ENCODE measurements at regions not wholly inside any gene's neighbourhood (a gene's known extent, or its start where the extent isn't known, plus 50 kb on each side); places are given as distances from the start of the nearest gene placed in this dataset.

DNA sequence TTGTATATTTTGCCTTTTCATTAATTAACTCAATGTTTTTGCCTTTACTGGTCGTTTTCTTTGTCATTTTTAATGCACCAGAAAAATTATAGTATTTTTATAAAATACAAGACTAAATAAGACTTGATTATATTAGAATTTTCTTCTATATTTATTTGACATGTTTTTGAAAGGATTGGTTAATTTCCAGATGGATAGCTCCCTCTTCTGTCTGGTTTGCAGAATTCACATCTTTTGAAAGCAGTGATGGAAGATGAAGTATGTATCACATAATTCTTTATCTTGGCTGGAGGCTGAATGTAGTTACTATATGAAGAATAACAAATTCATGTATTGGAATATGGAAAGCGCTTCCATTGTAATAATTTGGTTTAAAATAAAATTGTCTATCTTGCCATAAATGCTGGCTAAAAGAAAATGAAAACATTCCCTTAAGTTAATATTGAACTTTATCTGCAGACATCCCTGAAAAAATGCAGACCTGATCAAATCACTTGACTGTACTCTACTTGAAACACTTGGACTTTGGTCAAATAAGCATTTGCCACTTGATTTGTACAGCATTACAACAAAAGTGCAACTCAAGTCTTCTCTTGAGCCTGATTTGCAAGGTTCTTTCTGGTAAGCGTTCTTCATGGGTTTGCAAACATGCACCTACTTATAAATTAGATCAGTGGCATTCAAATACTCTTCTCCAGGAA is 86.3 kb upstream of the EFEMP1 start:
- DNase-seq (ENCODE audit: low read depth), result peak; percentile 60
- H3K4me3 ChIP-seq (ENCODE audit: low read length), result no peak overlapping the region
- TF ChIP-seq, protein P1, sequence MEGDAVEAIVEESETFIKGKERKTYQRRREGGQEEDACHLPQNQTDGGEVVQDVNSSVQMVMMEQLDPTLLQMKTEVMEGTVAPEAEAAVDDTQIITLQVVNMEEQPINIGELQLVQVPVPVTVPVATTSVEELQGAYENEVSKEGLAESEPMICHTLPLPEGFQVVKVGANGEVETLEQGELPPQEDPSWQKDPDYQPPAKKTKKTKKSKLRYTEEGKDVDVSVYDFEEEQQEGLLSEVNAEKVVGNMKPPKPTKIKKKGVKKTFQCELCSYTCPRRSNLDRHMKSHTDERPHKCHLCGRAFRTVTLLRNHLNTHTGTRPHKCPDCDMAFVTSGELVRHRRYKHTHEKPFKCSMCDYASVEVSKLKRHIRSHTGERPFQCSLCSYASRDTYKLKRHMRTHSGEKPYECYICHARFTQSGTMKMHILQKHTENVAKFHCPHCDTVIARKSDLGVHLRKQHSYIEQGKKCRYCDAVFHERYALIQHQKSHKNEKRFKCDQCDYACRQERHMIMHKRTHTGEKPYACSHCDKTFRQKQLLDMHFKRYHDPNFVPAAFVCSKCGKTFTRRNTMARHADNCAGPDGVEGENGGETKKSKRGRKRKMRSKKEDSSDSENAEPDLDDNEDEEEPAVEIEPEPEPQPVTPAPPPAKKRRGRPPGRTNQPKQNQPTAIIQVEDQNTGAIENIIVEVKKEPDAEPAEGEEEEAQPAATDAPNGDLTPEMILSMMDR (conservative IDR thresholded peaks at IDR 0.05; ENCODE audit: low read length), result peak; percentile 88

DNA sequence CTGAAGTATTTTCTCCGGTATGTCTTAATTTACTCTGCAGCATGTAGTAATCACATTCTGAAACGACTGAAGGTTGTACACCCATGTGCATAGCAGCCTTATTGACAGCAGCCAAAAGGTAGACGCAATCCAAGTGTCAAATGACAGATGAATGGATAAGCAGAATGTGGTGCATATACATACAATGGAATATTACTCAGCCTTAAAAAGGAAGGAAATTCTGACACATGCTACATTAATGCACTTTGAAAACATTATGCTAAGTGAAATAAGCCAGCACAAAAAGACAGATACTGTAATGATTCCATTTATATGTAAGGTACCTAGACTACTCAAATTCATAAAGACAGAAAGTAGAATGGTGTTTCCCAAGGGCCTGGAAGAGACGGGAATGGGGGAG is 88.0 kb upstream of the EFEMP1 start:
- no peak overlapping the region for H3K4me3 ChIP-seq (ENCODE audit: low read length)
- DNase-seq (ENCODE audit: low read depth), result no peak
- TF ChIP-seq, protein P1 (conservative IDR thresholded peaks at IDR 0.05; ENCODE audit: low read length), result no peak

DNA sequence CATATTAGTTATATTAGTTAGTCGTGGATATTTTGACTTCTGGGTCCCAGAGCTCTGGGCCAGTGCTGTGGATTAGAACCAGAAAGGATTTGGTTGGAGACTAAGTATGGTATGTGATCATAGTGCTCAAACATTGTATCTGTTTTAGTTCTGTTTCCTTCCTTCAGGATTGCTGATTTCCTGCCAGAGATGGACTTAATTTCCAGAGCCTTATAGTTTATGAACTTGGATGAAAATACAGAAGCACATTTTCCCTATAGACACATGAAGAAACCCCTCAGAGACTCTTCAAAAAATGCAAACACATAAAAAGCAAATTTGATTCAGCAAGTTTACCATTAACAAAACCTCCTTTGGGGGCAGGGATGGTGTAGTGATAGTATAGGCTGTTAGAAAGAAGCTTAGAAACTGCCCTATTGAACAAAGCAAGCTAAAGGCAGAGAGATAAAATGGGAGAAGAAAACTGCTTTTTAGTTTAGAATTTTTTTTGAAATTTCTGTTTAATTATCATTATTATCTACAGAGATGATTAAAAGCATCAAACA is 88.7 kb upstream of the EFEMP1 start:
- TF ChIP-seq, protein P1 (conservative IDR thresholded peaks at IDR 0.05; ENCODE audit: low read length), result no peak
- DNase-seq (ENCODE audit: low read depth), result no peak
- no peak overlapping the region for H3K4me3 ChIP-seq (ENCODE audit: low read length)

DNA sequence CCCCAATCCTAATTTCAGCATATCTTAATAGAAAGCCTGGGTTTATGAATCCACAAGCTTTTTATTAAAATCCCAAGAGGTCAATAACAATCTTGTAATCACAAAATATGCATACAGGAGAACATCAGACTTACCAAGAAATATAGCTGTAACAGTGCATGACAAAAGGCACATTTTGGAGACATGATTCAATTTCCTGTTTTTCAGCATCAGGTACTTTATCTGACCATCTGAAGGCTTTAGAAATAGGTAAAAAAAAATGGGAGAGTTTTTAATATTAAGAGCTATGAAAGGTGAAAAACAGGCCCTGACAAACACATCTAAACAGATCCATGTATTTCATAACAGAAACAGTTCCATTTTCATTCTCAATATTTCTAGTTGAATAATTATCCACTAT is 89.9 kb upstream of the EFEMP1 start:
- no peak for DNase-seq (ENCODE audit: low read depth)
- no peak overlapping the region for H3K4me3 ChIP-seq (ENCODE audit: low read length)
- TF ChIP-seq, protein P1 (conservative IDR thresholded peaks at IDR 0.05; ENCODE audit: low read length), result no peak

DNA sequence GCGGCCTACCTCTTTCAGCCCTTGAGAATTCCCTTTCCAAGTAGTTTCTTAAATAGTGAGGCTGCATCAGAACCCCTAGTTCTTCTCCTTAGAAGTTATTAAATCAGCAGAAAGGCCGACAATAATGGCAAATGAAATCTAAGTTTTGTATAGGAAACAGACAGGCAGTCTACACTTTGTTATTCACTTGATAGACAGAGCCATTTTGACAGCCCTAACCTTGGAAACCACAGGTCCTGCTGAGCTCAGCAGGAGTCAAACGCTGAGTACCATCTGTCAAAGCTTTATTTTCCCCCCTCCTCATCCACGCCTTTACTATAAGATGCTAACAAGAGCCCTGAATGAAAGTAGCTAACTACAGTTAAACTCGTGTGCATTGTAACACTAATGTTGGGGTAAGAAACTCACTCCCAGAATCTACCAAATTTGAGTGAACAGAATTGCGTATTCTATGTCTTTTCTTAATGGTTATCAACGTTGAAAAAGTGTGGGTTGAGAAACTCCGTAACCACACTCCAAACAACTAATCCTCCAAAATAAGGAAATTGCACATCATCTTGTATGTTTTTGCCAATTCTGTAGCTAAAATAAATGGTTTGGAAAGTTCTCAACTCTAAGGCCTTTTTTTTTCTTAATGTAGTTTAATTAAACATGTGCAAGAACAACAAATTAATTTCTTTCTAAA is 90.6 kb upstream of the EFEMP1 start:
- no peak for DNase-seq (ENCODE audit: low read depth)
- TF ChIP-seq, protein P1 (conservative IDR thresholded peaks at IDR 0.05; ENCODE audit: low read length), result no peak
- no peak overlapping the region for H3K4me3 ChIP-seq (ENCODE audit: low read length)

DNA sequence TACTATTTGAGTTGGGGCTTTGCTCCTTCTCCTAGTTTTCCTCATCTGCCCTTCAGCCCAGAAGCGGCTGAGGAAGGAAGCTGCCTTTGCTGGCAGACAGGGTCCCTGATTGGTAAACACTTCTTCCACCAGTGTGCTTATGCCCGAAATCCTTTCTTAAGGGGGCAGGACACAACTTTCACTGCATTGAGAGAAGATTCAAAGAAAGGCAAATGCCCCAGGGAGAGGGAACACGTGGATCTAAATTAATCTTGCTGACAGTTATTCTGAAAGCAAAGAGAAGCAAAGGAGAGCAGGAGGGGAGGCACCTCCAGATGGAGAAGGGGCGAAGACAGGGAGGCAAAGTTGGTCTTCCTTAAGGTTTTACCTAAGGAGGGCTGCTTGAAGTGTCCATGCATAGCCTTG is 92.1 kb upstream of the EFEMP1 start:
- no peak for DNase-seq (ENCODE audit: low read depth)
- TF ChIP-seq, protein P1 (conservative IDR thresholded peaks at IDR 0.05; ENCODE audit: low read length), result no peak
- no peak overlapping the region for H3K4me3 ChIP-seq (ENCODE audit: low read length)

DNA sequence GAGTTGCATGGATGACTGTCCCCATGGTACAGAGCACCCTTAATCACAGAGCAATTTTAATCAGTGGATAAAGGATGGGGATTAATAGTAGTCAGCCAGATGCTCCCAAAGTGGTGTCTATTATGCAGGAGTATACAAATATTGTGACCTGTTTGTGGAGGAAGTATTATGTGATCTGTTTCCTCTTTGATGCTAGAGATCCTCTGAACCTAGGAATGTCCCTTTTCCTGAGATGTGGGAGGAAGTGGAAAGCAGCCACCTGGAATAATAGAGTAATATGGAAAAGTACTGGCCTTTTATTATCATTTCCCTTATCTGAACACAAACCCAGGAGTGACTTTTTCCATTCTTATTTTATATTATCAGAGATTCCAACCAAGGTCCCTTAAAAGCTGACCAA is 94.2 kb upstream of the EFEMP1 start:
- no peak overlapping the region for H3K4me3 ChIP-seq (ENCODE audit: low read length)
- TF ChIP-seq, protein P1 (conservative IDR thresholded peaks at IDR 0.05; ENCODE audit: low read length), result no peak
- DNase-seq (ENCODE audit: low read depth), result no peak
